PFSK-1 (cell line): ENCODE measurements at regions not wholly inside any gene's neighbourhood (a gene's known extent, or its start where the extent isn't known, plus 50 kb on each side); places are given as distances from the start of the nearest gene placed in this dataset.

ENCODE experiments used
- FOXP2 ChIP-seq: optimal IDR thresholded peaks from 2 replicates; pipeline ENCODE3; 2011; ENCODE audit warnings: borderline replicate concordance, control low read depth, inconsistent platforms; ENCODE audit not compliant: insufficient read depth; ENCODE audit errors: extremely low read length, extremely low read depth
- POLR2AphosphoS5 ChIP-seq: IDR thresholded peaks from 2 replicates; pipeline ENCODE4 v1.6.1; 2012; ENCODE audit warnings: low read depth, mild to moderate bottlenecking, control low read depth, low read length, moderate library complexity
- REST ChIP-seq, 2 experiments: IDR thresholded peaks; 2 replicates each; pipeline versions ENCODE4 v1.6.1 to v1.8.0; 2011 to 2012; ENCODE audit warnings: low read depth in 2 of 2, low read length in 2 of 2, control low read depth in 1 of 2, inconsistent platforms in 1 of 2, mild to moderate bottlenecking in 1 of 2, moderate library complexity in 1 of 2; ENCODE audit not compliant: insufficient read depth in 1 of 2
- SIN3A ChIP-seq: IDR thresholded peaks from 2 replicates; pipeline ENCODE4 v1.6.1; 2012; ENCODE audit warnings: mild to moderate bottlenecking, low read length, moderate library complexity, borderline replicate concordance; ENCODE audit not compliant: insufficient read depth
- TAF1 ChIP-seq: IDR thresholded peaks from 2 replicates; pipeline ENCODE4 v1.6.1; 2012; ENCODE audit warnings: low read length, control low read depth, borderline replicate concordance; ENCODE audit not compliant: insufficient read depth

- TF ChIP-seq POLR2AphosphoS5 (no peak), REST (IDR thresholded peaks at IDR 0.05; ENCODE audit: insufficient read depth in 1 of 2, low read depth in 2 of 2, low read length in 2 of 2) (no peak), FOXP2 (no peak), TAF1 (no peak), SIN3A (no peak)
Observed at GRCh38 chr18:73544032-73544431, 603.6 kb downstream of the FBXO15 start.

- TF ChIP-seq POLR2AphosphoS5, result no peak
- TF ChIP-seq TAF1, result no peak
- TF ChIP-seq SIN3A, result no peak
- TF ChIP-seq FOXP2, result no peak
- no peak for TF ChIP-seq REST (IDR thresholded peaks at IDR 0.05; ENCODE audit: insufficient read depth in 1 of 2, low read depth in 2 of 2, low read length in 2 of 2)
Observed at GRCh38 chr18:73535990-73536389, 611.6 kb downstream of the FBXO15 start.

GRCh38 chr18:73535189-73535588 lies 612.4 kb downstream of the FBXO15 start:
- TF ChIP-seq REST (IDR thresholded peaks at IDR 0.05; ENCODE audit: insufficient read depth in 1 of 2, low read depth in 2 of 2, low read length in 2 of 2), result no peak
- no peak for TF ChIP-seq FOXP2
- no peak for TF ChIP-seq TAF1
- TF ChIP-seq SIN3A, result no peak
- TF ChIP-seq POLR2AphosphoS5, result no peak

GRCh38 chr18:73531601-73532000 lies 616.0 kb downstream of the FBXO15 start:
- no peak for TF ChIP-seq POLR2AphosphoS5
- no peak for TF ChIP-seq SIN3A
- TF ChIP-seq REST (IDR thresholded peaks at IDR 0.05; ENCODE audit: insufficient read depth in 1 of 2, low read depth in 2 of 2, low read length in 2 of 2), result no peak
- TF ChIP-seq FOXP2, result no peak
- no peak for TF ChIP-seq TAF1

GRCh38 chr18:73528066-73528465 lies 619.6 kb downstream of the FBXO15 start:
- TF ChIP-seq SIN3A (no peak), REST (IDR thresholded peaks at IDR 0.05; ENCODE audit: insufficient read depth in 1 of 2, low read depth in 2 of 2, low read length in 2 of 2) (no peak), TAF1 (no peak), POLR2AphosphoS5 (no peak), FOXP2 (no peak)
